COLO668 (cell line): ENCODE measurements at regions not wholly inside any gene's neighbourhood (a gene's known extent, or its start where the extent isn't known, plus 50 kb on each side); places are given as distances from the start of the nearest gene placed in this dataset.

Experiments
- DNase-seq: peaks from one replicate; lab custom pipeline; 2025; ENCODE audit not compliant: unreplicated experiment; lab: John Stamatoyannopoulos, UW

- no peak for DNase-seq
These were observed 132.2 kb downstream of the ASB7 start for GRCh38 chr15:100734586-100734985.

DNA sequence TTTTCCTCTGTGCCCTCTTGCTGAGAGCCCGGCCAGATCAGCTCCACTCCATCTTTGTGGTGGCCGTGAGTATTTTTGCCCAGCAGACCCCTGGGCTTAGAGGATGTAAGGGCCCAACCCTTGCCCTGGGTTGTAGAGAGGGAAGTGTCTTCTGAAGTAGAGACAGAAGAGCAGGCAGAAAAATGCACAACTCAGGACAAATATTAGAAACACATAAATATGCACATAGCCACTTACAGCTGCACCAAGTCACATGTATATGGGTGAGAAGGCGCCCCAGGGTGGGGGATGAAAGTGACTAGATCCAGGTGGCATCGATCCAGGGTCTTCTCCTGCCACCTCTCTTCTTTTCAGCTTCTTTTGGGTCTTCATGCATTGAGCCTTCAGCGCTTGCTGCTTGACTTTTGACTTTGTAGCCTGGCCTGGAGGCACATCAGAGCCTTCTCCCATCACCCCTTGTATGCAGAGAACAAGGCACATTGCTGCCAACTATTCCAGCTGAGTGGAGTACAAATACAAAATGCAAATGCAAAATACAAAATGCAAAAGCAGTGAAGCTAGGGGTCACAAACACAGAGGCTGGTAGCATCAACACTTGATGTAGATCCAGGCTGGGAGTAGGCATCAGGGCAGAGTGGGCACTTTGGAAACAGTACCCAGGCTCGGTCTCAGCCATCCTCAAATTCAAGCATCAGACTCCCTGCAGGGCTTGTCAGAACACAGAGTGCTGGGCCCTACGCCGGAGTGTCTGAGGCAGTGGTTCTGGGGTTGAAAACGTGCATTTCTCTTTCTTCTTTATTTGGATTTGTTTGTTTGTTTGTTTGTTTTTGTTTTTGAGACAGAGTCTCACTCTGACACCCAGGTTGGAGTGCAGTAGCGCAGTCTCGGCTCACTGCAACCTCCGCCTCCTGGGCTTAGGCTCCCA is 133.0 kb downstream of the ASB7 start:
- no peak for DNase-seq

GRCh38 chr15:100737214-100737613 is 134.8 kb downstream of the ASB7 start:
- DNase-seq = no peak

- DNase-seq = no peak
These were observed 136.2 kb downstream of the ASB7 start for GRCh38 chr15:100738614-100739013.

- no peak for DNase-seq
These were observed 137.7 kb downstream of the ASB7 start for GRCh38 chr15:100740138-100740537.

DNA sequence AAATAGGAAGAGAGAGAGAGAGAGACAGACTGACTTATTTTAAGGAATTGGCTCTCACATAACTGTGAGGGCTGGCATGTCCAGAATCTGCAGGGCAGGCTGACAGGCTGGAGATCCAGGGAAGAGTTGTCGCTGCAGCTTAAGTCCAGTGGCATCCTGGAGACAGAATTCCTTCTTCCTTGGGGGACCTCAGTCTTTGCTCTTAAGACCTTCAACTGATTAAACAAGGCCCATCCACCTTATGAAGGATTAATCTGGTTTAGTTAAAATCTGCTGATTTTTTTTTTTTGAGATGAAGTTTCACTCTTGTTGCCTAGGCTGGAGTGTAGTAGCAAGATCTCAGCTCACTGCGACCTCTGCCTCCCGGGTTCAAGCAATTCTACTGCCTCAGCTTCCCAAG is 128.0 kb upstream of the ALDH1A3 start:
- no peak for DNase-seq

DNA sequence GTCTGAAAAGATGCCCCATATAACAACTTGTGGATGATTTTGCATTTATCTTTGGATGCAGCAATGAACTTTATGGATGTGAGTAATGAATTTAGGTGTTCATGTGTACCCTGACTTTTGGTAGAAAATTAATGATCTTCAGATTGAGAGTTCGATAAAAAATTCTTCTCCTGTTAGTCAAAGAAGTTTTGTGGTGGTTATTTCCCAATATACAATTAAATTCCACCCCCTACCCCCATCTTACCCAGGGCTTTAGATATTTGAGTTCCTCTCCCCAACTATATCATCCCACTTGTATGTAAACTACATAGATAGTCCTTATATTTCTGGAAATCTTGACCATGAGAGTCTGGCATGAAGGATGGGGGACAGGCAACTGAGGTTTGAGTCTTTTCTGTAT is 126.1 kb upstream of the ALDH1A3 start:
- DNase-seq = no peak

DNA sequence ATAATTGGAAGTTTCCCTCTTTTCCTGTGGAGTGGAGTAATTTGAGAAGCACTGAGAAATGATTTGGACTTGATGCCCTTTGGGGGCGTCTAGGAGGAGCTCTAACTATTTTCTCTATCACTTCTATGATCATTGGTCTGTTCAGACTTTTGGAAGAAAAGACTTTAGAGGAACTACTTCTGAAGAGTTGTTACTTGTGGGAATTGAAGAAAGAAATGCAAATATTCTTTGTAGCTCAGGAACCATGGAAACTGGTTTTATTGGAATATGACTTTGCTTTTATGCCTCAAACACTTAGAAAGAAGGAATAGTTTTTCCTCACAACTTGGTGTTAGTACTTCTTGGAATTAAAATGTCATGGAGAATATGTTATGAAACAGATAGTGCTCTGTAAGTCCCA is 122.0 kb upstream of the ALDH1A3 start:
- DNase-seq = no peak

GRCh38 chr15:100758555-100758954 is 121.1 kb upstream of the ALDH1A3 start:
- no peak for DNase-seq

GRCh38 chr15:100759106-100759505 is 120.5 kb upstream of the ALDH1A3 start:
- no peak for DNase-seq

DNA sequence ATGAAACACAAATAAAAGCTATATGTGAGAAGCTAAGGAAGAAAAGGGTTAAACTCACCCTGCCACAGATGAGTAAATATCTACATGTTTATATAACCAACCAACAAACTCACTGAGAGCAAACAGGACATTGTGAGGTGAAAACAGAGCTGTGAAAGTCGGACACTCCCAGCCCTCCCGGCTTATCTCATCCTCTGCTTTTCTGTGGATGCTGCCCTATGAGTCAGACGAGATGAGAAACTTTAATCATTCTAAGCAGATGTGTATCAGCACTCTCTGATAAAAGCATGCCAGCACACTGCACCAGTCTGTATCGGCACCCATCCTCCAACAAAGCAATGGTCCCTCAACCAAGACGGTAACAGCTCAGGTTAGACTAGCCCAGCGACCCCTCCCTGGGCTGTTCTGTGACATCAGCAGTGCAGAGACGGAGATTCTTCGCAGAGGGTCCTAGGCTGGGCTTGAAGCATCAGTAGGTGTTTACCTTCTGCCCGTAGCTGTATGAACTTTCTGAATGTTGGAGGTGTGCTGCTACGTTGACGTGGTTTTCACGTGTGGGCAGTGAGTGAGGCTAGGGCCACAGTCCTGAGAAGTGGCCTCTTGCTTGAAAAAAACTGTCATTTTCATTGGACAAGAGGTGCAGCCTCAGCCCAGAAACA is 119.8 kb upstream of the ALDH1A3 start:
- DNase-seq = no peak

GRCh38 chr15:100760357-100760903 is 119.2 kb upstream of the ALDH1A3 start:
- no peak for DNase-seq

- no peak for DNase-seq
These were observed 118.2 kb upstream of the ALDH1A3 start for GRCh38 chr15:100761290-100761935.

- DNase-seq = no peak
These were observed 117.3 kb upstream of the ALDH1A3 start for GRCh38 chr15:100762289-100762688.

- DNase-seq = no peak
These were observed 116.5 kb upstream of the ALDH1A3 start for GRCh38 chr15:100762913-100763834.

GRCh38 chr15:100763835-100764750 is 115.5 kb upstream of the ALDH1A3 start:
- no peak for DNase-seq

DNA sequence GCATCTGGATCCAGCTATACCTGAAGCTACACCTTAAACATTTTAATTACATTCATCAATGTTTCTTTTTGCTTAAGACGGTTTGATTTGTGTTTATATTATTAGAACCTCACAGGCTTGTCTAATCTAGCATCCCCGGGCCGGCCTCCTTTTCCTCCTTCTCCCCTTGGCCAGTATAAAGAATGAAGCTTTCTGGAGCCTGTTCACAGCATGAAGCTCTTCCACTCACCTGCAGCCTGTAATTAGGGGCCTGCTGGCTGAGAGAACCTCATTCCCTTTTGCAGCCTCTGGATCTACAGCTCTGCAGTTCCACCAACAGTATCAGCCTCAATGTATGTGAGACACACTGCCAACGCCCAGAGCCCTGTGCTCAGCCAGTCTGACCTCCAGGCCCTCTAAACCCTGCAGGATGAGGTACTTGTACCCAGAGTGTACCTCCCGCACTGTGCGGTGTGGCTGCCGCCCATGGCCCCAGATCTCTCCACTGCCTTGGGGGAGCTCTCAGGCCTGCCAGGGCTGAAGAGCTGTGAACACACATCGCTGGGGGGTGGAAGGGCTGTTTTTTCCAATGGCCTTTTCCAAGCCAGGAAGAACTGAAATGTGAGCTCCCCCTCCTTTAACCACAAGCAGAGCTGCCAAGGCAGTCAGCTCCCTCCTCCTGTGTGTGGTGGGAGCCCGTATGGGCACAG is 114.7 kb upstream of the ALDH1A3 start:
- DNase-seq = no peak

DNA sequence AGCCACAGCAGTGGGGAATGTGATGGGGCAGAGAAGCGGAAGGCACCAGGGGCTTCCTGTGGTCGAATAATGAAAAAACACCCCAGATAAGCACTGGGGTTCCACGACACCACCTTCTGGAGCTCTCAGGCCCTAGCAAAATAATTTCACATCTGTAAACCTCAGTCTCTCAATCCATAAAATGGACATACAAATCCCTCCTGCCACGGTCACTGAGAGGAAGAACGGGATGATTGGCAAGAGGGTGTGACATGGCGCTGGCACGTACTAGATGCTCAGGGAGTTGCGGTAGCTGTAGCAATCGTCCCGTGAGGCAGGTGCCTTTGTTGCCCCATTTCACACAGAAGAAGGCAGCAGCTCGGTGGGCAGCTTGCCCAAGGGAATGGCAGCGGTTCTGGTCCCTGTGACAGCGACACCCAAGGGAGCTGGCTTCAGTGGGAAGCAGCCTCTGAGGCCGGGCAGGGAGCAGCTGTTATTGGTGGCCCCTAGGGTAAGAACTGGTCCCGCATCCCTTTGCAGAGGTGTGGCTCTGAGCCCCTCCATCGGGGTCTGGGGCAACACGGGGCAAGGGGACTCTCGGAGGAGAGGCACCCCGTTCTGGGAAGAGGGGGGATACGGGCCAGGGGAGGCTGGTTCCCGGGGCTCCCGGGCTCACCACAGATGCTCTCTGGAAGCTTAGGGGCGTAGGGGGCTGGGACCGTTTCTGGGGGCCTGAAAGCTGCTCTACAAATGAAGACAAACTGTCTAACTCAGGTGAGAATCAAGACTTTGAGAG is 114.0 kb upstream of the ALDH1A3 start:
- DNase-seq = no peak
